Nephron (organoid): ENCODE measurements at regions not wholly inside any gene's neighbourhood (a gene's known extent, or its start where the extent isn't known, plus 50 kb on each side); places are given as distances from the start of the nearest gene placed in this dataset.

Experiments
- H3K27ac Mint-ChIP-seq, 3 experiments: 2 replicates each; pipeline ENCODE4 v1.8.0; 2020; ENCODE audit warnings: mixed read lengths in 3 of 3, mild to moderate bottlenecking in 2 of 3, moderate library complexity in 1 of 3
- H3K27me3 Mint-ChIP-seq: 2 replicates; pipeline ENCODE4 v1.8.0; 2021; ENCODE audit warnings: low read depth, mild to moderate bottlenecking, moderate library complexity, mixed read lengths
- H3K36me3 Mint-ChIP-seq: 2 replicates; pipeline ENCODE4 v1.8.0; 2020; ENCODE audit warnings: low read depth, mixed read lengths
- H3K4me1 Mint-ChIP-seq: 2 replicates; pipeline ENCODE4 v1.8.0; 2020; ENCODE audit warnings: mixed read lengths
- H3K4me3 Mint-ChIP-seq, 3 experiments: 2 replicates each; pipeline ENCODE4 v1.8.0; 2020; ENCODE audit warnings: mild to moderate bottlenecking in 3 of 3, mixed read lengths in 3 of 3, moderate library complexity in 2 of 3
- H3K9me3 Mint-ChIP-seq: 2 replicates; pipeline ENCODE4 v1.8.0; 2020; ENCODE audit warnings: mixed read lengths
- CTCF ChIP-seq, 3 experiments: fragments of 200-600 bp; sonication (generic); IDR thresholded peaks; one replicate each; pipeline ENCODE4 v1.5.0; 2021; ENCODE audit warnings: antibody characterized with exemption in 3 of 3; ENCODE audit not compliant: unreplicated experiment in 3 of 3

GRCh38 chr13:72507416-72508199 lies 219.8 kb downstream of the MZT1 start:
- H3K9me3 Mint-ChIP-seq = no peaks in the 10 kb centered on the region
- peak overlapping the region; percentile 12 to 68 (median 34) for H3K4me3 Mint-ChIP-seq
- H3K36me3 Mint-ChIP-seq = no peaks in the 10 kb centered on the region
- peaks cover 45% of the 10 kb centered on the region for H3K4me1 Mint-ChIP-seq
- H3K27ac Mint-ChIP-seq = peak overlapping the region; percentile 90 to 94 (median 92)
- no peaks in the 10 kb centered on the region for H3K27me3 Mint-ChIP-seq
- no peak for TF ChIP-seq CTCF (IDR thresholded peaks at IDR 0.05; ENCODE audit: unreplicated experiment in 3 of 3)

- Mint-ChIP-seq H3K4me1 (peaks cover 48% of the 10 kb centered on the region), H3K4me3 (no peak overlapping the region), H3K36me3 (no peaks in the 10 kb centered on the region), H3K27me3 (no peaks in the 10 kb centered on the region), H3K9me3 (no peaks in the 10 kb centered on the region), H3K27ac (peak overlapping the region; percentile 90 to 94 (median 92))
- no peak for TF ChIP-seq CTCF (IDR thresholded peaks at IDR 0.05; ENCODE audit: unreplicated experiment in 3 of 3)
Observed at GRCh38 chr13:72506706-72507105, 220.7 kb downstream of the MZT1 start.

- no peak for TF ChIP-seq CTCF (IDR thresholded peaks at IDR 0.05; ENCODE audit: unreplicated experiment in 3 of 3)
- no peaks in the 10 kb centered on the region for H3K27me3 Mint-ChIP-seq
- H3K4me1 Mint-ChIP-seq = peaks cover 52% of the 10 kb centered on the region
- H3K36me3 Mint-ChIP-seq = no peaks in the 10 kb centered on the region
- peak overlapping the region; percentile 86 to 92 (median 88) for H3K27ac Mint-ChIP-seq
- H3K4me3 Mint-ChIP-seq = no peak overlapping the region
- H3K9me3 Mint-ChIP-seq = no peaks in the 10 kb centered on the region
Observed at GRCh38 chr13:72505376-72505775, 222.1 kb downstream of the MZT1 start.

- H3K4me1 Mint-ChIP-seq = peaks cover 52% of the 10 kb centered on the region
- no peaks in the 10 kb centered on the region for H3K27me3 Mint-ChIP-seq
- peak overlapping the region; percentile 86 to 92 (median 88) for H3K27ac Mint-ChIP-seq
- H3K36me3 Mint-ChIP-seq = no peaks in the 10 kb centered on the region
- H3K9me3 Mint-ChIP-seq = no peaks in the 10 kb centered on the region
- no peak for TF ChIP-seq CTCF (IDR thresholded peaks at IDR 0.05; ENCODE audit: unreplicated experiment in 3 of 3)
- no peak overlapping the region for H3K4me3 Mint-ChIP-seq
Observed at GRCh38 chr13:72504131-72504841, 223.1 kb downstream of the MZT1 start.

GRCh38 chr13:72500851-72501250 lies 226.6 kb downstream of the MZT1 start:
- Mint-ChIP-seq H3K4me1 (peaks cover 27% of the 10 kb centered on the region), H3K9me3 (no peaks in the 10 kb centered on the region), H3K27ac (no peak overlapping the region), H3K27me3 (no peaks in the 10 kb centered on the region), H3K36me3 (no peaks in the 10 kb centered on the region), H3K4me3 (no peak overlapping the region)
- TF ChIP-seq CTCF (IDR thresholded peaks at IDR 0.05; ENCODE audit: unreplicated experiment in 3 of 3) = no peak
